ENCODE measurements at regions not wholly inside any gene's neighbourhood (a gene's known extent, or its start where the extent isn't known, plus 50 kb on each side); places are given as distances from the start of the nearest gene placed in this dataset.

DNA sequence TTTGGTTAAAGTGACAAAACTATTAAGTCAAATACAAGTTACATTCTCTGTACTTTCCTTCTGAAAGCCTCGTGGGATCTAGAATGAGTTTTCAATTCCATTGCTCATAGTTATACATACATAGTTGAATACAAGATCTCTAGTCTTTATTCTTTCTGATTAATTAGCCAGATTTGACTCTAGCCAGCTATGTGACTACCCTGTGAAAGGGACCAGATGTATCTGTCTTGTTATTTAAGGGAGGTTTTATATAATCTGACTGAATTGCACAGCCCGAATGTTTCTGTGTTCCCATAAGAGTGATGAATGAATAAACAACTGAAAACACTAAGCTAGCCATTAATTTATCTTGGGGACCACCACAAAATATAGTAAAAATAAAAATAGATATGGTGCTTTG is 166.7 kb downstream of the TMEM167A start:
- TF ChIP-seq, protein P1, sequence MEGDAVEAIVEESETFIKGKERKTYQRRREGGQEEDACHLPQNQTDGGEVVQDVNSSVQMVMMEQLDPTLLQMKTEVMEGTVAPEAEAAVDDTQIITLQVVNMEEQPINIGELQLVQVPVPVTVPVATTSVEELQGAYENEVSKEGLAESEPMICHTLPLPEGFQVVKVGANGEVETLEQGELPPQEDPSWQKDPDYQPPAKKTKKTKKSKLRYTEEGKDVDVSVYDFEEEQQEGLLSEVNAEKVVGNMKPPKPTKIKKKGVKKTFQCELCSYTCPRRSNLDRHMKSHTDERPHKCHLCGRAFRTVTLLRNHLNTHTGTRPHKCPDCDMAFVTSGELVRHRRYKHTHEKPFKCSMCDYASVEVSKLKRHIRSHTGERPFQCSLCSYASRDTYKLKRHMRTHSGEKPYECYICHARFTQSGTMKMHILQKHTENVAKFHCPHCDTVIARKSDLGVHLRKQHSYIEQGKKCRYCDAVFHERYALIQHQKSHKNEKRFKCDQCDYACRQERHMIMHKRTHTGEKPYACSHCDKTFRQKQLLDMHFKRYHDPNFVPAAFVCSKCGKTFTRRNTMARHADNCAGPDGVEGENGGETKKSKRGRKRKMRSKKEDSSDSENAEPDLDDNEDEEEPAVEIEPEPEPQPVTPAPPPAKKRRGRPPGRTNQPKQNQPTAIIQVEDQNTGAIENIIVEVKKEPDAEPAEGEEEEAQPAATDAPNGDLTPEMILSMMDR (IDR thresholded peaks at IDR 0.05; ENCODE audit: low read depth, low read length): no peak

DNA sequence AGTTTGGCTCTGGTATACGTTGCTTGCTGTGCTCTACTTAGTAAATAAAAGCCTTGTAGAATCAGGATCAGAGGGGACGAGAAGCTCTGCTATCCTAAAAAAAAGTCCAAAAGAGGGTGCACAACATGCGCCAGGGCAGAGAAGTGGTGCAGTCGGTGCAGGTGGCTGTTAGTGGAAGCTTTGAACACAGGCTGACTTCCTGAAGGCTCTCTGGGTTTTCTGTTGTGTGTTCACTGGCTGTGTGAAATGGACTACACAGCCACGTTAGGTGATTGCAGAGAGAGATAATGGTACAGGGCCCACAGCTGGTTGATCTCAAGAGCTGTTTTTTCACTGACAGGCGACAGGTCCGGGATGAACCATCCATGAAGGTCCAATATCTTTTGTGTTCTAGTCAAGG is 167.4 kb downstream of the TMEM167A start:
- TF ChIP-seq, protein P1 (IDR thresholded peaks at IDR 0.05; ENCODE audit: low read depth, low read length): no peak
- no peak overlapping the region for H3K4me3 ChIP-seq (ENCODE audit: low read depth, low read length)

More for the DNA sequence above, 166.7 kb downstream of the TMEM167A start:
- no peak overlapping the region for H3K4me3 ChIP-seq (ENCODE audit: low read depth, low read length)

DNA sequence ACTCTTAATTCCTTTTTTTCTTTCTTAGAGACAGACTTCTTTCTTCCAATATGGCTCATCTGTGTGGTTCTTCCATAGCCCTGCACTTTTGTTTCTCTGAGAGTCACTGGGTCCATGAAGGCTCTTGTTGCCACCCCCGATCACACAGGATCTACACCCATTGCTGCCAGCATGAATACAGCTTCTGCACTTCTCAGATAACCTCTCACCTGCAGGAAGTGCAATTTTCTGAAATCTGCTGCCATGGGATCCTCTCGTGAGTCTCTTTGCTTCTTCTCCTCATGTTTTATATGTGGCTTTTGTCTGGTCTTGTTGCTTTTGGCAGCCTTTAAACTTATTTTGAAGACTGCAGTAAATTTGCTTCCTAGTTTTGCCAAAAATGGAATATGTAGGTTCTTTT is 171.2 kb downstream of the TMEM167A start:
- no peak overlapping the region for H3K4me3 ChIP-seq (ENCODE audit: low read depth, low read length)
- TF ChIP-seq, protein P1 (IDR thresholded peaks at IDR 0.05; ENCODE audit: low read depth, low read length): no peak

DNA sequence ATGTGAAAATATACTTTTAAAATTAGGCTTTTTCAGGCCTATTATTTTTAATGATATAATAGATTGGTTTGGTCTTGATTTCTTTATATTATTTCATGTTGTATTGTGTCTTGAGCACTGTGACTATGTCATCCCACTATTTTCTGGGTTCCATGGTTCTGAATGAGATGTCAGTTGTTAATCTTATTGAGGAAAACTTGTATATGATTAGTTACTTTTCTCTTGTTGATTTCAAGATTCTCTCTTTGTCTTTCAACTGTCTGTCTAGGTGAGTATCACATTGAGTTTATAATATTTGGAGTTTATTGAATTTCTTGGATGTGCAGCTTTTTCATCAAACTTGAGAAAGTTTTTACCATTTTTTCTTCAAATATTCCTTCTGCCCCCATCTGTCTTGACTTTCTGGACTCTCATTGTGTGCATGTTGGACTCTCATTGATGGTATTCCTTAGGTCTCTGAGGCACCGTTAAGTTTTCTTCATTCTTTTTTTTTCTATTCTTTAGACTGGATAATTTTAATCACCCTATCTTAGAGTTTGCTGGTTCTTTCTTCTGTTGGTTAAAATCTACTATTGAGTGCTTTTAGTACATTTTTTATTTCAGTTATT is 175.8 kb downstream of the TMEM167A start:
- TF ChIP-seq, protein P1 (IDR thresholded peaks at IDR 0.05; ENCODE audit: low read depth, low read length): no peak

DNA sequence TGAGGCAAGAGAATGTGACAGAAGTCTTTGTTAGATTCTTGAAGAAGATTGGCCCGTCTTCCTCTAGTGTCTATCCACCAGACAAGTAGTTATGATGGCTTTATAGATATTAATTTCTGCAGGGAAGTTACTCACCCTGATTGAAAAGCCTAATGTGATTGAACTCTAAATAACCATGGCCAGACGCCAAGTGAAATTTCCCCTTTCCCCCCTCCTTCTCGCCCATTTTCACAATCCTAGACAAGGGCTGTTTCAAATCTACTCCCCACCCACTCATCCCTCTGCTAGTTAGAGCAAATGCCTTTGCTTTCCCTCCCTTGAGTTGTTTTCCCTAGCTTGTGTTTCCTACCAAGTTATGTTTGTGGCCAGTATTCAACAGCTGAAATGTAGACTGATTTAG is 182.5 kb downstream of the TMEM167A start:
- TF ChIP-seq, protein P1 (IDR thresholded peaks at IDR 0.05; ENCODE audit: low read depth, low read length): no peak
- no peak overlapping the region for H3K4me3 ChIP-seq (ENCODE audit: low read depth, low read length)

More for the DNA sequence above, 175.8 kb downstream of the TMEM167A start:
- no peak overlapping the region for H3K4me3 ChIP-seq (ENCODE audit: low read depth, low read length)

DNA sequence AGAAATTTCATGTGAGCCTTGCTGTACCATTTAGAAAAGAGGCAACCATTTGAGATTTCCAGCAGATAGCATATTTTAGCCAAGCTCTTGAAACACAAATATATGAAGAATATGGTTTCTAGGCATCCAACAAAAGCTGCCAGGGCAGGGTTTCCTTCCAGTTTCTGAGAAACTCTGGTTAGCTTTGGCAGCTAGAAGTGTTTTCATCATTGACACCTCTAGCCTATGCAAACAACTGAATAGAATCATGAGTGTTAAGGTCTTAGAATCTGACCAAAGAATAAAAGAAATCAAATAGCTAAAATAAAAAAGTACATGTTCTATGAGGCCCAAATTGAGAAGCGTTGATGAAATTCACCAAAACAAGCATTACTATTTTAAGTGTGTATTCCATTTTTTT is 188.1 kb downstream of the TMEM167A start:
- no peak overlapping the region for H3K4me3 ChIP-seq (ENCODE audit: low read depth, low read length)
- TF ChIP-seq, protein P1 (IDR thresholded peaks at IDR 0.05; ENCODE audit: low read depth, low read length): no peak

DNA sequence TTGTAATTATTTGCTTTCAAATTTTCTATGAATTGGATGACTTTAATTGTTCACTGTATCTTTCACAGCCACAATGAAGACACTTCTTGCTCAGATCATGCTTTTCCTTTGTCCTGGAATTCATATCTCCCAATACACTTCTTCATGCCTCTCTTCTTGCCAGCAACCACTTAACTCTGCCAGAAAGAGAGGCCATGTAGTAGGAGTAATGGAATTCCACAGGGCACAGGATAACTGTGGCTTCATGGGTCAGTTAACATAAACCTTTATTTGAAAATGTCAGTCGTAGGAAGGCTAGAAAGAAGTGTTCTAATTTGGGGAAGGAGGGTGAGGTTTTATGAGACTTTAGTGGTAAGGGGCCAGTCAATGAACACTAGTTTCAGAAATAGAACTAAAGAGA is 190.3 kb downstream of the TMEM167A start:
- no peak overlapping the region for H3K4me3 ChIP-seq (ENCODE audit: low read depth, low read length)
- TF ChIP-seq, protein P1 (IDR thresholded peaks at IDR 0.05; ENCODE audit: low read depth, low read length): no peak
